Endothelial cell of hepatic sinusoid (primary cell): ENCODE measurements at regions not wholly inside any gene's neighbourhood (a gene's known extent, or its start where the extent isn't known, plus 50 kb on each side); places are given as distances from the start of the nearest gene placed in this dataset.
"Not testable (repeated sequence)": the region's sequence is repeated elsewhere in the genome, so short reads cannot be mapped to it uniquely, and the experiment has no call there.

Experiments used
- in situ Hi-C: cut with HindIII; loops from 2 replicates; pipeline ENCODE4 v1.10.0; 2017; ENCODE audit warnings: low sequenced_read_pairs

DNA sequence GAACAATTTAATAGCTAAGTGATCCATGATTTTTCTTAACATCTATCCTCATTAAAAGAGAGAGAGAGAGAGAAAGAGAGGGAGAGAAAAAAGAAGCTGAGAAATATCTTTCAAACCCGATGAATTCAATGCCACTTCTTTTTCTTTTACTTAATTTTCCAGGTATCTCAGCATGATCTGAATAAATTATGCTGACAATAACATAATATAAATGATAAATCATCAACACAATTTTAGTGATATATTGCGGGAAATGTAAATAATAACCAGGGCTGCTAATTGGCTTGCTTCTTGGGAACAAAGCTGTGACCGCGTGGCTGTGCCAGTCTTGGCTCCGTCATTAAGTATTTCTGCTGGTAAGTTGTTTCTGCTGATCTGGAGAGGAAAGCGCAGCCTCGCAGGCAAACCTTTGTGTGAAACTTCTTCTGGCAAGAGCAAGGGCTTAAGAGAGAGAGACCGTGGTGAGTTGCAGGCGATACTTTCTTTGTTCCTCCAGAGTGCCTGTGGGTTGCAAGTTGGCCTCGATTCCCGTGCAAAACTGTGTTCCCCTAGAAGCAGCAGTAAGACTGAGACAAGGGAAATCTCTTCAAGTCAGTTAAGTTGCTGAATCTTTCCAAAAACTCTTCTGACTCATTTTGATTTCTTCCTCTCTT lies 489.1 kb upstream of the TSHZ3 start:
- in situ Hi-C loops: no loop called here

DNA sequence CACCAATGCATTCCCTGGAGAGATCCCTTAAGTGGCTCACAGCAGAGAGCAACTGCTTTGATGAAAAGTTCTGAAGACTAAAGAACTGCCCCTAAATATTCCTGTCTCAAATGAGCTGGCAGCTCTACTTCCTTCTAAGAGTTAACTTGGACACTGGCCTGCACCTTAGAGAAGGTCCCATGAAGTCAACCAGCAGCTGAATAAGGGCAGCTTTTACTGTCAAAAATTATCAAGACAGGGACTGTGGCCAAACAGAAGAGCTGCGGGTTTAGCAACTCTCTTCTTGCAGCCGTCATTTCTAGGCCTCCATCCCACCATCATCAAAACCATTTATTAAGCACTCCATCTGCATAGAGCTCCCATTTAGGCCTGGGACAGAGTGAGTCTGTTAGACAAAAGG lies 491.1 kb upstream of the TSHZ3 start:
- in situ Hi-C loops: no loop called here

DNA sequence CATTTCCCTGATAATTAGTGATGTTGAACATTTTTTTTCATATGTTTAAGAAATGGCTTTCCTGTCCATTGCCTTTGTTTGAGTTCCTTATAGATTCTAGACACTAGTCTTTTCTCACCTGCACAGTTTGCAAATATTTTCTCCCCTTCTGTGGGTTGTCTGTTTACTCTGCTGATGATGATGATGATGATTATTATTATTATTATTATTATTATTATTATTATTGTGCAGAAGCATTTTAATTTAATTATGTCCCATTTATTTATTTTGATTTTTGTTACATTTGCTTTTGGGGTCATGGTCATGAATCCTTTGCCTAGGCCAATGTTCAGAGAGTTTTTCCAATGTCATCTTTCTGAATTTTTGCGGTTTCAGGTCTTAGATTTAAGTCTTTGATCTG lies 492.5 kb upstream of the TSHZ3 start:
- in situ Hi-C loops: no loop called here

DNA sequence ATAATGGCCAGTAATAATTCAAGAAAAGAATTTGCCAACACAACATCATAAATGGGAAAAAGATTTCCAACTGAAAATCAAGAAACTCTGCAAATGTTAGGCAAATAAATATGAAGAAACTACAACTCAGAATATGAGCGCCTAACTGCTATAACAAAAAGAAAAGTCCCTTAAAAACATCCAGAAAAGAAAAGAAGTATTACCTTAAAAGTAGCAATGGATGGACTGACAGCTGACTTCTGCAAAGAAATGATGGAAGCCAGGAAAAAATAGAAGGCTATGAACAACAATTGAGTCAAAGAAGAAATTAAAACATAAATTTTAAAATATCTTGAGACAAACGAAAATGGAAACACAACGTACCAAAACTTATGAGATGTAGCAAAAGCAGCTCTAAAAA lies 482.3 kb upstream of the ZNF507 start:
- in situ Hi-C loops: loop anchor here (5.0 kb wide), 1 partner anchor 61 kb away; no protein-coding TSS in a partner anchor

DNA sequence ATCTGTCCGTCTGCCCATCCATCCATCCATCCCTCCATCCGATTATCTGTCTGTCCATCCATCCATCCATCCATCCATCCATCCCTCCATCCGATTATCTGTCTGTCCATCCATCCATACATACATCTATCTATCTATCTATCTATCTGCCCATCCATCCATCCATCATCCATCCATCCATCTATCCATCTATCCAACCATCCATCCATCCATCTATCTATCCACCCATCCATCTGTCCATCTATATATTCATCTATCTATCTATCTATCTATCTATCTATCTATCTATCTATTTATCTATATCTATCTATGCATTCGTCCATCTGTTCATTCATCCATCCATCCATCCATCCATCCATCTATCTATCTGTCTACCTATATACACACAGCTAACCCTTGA lies 471.1 kb upstream of the ZNF507 start:
- in situ Hi-C loops: no loop called here

DNA sequence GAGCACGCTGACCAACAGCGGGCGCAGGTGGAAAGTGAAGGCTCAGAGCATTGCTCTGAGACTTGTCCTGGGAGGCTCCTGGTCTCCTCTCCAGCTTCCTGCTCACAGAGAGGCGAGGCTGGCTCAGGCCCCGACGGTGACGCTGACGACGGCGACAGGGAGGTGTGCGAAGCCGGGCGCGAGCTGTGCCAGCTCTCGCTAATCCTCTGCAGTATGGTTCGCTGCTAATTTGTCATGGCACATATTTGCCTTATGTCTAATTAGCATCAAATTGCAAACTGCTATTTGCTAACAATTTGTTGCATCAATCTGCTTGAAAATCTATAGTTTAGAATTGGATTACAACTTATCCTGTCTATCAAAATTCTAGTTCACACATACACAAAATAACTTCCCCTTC lies 469.8 kb upstream of the ZNF507 start:
- in situ Hi-C loops: no loop called here

DNA sequence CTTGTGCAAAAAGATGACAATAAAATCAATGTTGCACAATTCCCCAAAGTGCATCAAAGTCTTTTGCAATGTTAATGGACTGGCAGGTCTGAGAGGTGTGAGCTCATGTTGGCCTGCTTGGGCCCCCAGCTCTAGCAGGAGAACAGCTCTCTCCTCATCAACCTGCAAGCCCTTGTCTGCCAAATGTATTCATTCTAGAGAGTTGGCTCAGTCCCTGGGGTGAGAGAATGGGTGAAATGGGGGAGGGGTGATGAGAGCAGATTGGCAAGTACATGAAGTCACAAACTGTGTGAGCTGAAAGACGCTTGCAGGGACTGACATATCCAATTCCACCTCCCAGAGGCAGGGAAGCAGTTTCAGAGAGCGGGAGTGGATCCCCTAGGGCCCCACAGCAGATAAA lies 465.1 kb upstream of the ZNF507 start:
- in situ Hi-C loops: no loop called here

DNA sequence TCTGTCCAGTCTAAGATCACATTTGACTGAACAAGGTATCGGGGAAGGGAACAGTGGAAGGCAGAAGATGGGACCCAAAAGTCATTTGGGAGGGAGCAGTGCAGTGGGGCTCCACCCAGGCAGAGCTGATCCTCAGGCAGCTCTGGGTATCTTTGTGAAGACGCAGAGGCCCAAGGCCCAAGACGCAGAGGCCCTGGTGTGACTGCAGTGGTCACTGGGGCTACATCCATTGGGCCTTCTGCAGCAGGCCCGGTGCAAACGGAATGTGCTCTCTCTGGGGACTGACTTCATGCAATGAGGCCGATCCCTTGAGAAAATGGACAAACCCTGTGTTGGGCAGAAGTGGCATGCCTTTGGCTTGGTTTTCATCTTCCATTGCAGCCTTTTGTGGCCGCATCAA lies 463.4 kb upstream of the ZNF507 start:
- in situ Hi-C loops: no loop called here

DNA sequence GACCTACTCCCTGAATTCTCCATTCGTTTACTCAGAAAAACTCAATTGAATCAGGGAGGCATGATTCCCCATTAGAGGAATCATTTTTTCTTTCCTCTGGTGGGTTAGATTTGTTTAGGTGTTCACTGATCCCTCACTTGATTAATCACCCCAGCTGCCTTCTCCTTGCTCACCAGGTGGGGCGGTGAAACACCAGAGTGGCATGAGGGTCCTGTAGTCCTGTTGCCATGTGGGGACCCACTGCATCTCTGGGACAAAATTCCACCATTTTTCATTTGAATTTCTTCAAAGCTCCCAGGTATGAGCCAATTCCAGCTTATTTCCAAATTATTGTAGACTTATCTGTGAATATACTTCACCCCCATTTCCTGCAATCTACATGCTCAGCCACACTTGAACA lies 462.7 kb upstream of the ZNF507 start:
- in situ Hi-C loops: no loop called here

DNA sequence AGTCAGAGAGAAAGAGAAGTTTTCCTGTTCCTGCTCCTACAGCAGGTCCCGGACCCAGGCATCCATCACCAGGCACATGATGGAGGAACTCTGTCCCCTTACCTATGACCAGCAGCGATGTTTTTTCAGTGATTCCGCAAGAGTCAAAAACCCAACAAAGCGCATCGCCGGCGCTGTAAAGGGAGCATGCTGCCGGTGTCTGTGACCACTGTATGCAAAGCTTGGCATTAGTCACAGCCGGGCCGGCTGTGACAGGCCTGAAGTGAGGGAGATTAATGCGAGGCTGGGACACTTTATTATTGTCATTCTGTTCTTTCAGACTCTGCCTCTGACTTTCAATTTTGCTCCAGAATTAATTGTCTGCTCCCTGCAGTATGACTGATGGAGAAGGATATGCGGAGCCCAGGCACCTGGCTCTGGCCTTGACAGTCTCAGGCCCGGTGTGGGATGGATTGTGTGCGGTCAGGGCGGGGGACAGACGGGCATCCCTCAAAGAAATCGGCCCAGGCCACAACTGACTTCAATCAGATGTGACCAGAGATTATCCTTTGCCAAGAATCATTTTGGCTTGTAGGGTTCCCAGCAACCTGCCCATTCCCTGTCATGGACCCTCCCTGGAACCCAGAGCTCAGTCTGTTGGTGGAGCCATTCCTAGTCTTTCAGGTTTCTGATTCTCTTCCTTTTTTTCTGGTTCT lies 462.0 kb upstream of the ZNF507 start:
- in situ Hi-C loops: no loop called here

DNA sequence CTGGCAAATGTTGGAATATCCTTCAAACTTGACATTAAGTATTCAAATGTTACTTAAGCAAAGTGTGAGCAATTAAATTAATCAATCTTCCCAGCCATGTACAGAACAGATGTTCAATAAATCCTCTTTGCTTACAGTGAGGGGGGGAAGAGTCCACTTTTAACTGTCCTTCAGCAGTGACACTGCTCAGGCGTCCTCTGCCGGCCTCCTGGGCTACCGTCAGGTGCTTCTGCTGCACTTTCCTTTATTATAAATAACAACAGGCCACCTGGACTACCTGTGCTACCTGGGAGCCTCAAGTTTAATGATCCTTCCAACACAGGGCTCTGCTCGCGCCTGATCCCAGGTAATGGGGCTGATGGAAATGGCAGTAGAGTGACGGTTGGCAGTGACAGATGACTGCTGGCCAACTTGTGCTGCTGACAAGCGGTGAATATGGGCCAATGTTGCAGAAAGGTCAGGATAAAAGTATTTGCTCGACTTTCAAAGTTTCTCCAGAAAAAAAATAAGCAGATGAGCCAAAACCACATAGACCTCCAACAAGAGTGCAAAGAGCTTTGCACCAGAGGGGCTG lies 460.0 kb upstream of the ZNF507 start:
- in situ Hi-C loops: no loop called here

DNA sequence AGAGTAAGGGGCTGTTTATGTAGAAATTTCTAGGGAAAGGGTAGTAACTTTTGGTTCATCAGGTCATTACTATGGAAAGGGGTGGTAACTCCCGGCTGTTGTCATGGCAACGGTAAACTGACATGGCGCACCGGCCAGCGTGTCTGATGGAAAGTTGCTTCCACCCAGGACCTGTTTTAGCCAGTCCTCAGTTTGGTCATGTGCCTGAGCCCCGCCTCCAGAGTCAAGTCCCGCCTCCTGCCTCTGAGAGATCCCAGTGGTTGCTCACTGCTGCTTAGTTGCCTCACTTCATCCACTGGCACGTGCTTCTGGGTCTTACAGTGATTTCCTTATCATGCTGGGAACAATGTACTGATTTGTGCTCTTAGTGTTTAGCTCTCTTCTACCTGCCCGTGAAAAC lies 455.2 kb upstream of the ZNF507 start:
- in situ Hi-C loops: no loop called here

DNA sequence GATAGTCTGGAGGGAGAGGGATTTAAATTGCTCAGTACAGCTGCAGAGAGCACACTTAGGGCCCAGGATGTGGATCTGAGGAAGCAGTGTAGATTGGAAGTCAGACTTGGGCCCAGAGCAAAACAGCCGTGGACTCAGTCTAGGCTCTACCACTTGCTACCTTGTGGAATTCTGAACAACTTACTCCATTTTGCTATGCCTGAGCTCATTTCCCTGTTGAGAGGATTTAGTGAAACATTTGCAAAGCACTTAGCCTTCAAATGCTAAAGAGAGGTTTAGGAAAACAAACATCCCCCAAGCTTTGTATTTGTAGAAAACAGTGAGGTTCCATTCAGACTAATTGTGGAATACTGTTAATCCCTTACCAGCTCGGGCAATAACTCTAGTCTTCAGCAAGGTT lies 453.4 kb upstream of the ZNF507 start:
- in situ Hi-C loops: no loop called here

DNA sequence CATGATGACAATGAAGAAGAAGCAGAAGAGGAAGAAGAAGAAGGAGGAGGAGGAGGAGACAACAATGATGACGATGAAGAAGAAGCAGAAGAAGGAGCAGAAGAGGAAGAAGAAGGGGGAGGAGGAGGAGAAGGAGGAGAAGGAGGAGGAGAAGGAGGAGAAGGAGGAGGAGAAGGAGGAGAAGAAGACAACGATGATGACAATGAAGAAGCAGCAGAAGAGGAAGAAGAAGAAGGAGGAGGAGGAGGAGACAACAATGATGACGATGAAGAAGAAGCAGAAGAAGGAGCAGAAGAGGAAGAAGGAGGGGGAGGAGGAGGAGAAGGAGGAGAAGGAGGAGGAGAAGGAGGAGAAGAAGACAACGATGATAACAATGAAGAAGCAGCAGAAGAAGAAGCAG lies 451.9 kb upstream of the ZNF507 start:
- in situ Hi-C loops: not testable (repeated sequence)

DNA sequence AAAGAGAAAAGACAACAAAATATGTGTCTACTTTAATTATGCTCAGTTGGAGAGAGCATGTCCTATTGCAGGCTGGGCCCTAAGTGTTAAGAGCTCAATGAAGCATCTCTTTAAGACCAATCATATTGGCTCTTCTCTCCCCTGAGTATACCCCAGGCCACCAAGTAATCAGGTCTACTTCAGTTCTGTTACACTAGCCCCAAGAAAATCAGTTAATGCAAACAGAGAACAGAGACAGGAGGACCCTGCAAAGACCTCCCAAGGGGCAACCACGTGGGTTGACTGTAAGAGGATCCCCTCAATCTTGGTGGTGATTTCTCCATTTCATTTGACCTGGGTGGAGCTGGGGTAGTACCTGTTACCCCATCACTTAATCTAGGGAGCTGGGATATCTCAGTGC lies 451.0 kb upstream of the ZNF507 start:
- in situ Hi-C loops: no loop called here

DNA sequence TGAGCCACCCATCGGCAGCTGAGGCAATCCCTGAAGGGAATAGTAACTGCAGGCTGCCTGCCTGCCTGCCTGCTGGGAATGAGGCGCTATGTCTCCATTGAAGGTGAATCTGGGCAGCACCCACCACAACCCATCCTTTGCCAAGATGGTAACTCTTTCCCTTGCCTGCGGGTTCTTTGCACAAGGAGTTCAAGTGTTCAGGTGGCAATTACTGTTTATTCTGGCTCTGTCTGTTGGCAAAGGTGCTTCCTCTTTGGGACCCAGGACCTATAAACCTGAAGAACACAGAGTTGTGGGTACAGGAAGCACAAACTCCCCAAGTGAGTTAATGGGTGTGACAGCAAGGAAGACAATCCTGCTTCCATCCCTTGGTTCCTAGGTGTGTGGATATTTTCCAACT lies 448.1 kb upstream of the ZNF507 start:
- in situ Hi-C loops: no loop called here

DNA sequence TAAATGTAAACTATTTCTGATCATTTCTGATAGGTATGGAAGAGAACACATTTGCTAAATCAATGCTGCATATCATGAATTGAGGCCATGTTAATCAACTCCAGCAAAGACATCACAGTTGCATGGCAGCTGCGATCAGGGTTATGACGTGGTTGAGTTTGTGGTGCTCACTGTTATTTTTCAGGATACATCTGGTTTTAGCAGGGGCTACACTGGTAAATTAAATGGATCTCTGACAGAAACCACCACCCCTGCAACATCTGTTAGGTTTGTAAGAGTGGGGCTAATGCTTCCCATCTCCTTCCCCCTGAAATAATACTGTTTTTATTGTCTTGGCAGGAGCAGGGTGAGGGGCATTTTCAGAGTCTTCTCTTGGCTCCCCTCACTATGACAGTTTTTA lies 444.4 kb upstream of the ZNF507 start:
- in situ Hi-C loops: no loop called here

DNA sequence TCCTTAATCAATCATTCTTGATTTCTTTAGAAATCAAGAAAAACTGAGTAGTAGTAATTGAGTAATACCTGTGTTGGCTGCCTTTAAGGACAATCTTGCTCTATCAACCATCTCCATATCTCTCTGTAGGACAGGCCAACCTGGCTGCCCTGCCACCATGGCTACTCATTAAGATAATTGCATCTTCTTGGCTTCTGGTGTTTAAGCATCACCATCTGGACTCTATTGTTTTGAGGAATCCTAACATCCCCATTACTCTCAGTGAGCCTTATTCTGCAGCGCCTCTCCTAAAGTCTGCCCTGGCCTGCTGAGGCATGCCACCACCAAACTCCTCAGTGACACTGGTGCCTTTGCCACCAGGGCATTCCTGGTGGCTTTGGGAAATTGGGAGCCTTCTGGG lies 442.6 kb upstream of the ZNF507 start:
- in situ Hi-C loops: no loop called here

DNA sequence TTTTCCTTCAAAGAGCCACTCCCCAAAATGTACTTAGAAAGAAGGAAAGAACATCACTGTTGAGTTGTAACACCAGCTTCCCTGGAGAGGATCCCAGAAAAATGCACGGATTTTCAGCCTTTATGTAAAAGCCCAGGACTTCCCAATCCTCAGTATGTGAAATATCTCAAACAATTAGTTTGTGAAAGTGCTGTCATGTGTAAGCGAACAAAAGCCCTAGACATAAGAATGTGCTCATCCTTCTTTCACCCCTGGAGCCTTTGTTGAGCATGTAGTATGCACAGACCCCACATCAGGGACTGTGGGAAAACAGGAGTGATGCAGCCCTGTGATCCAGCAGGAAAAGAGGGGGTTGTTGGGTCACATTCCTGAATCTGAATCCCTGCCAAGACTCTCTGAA lies 441.4 kb upstream of the ZNF507 start:
- in situ Hi-C loops: no loop called here

DNA sequence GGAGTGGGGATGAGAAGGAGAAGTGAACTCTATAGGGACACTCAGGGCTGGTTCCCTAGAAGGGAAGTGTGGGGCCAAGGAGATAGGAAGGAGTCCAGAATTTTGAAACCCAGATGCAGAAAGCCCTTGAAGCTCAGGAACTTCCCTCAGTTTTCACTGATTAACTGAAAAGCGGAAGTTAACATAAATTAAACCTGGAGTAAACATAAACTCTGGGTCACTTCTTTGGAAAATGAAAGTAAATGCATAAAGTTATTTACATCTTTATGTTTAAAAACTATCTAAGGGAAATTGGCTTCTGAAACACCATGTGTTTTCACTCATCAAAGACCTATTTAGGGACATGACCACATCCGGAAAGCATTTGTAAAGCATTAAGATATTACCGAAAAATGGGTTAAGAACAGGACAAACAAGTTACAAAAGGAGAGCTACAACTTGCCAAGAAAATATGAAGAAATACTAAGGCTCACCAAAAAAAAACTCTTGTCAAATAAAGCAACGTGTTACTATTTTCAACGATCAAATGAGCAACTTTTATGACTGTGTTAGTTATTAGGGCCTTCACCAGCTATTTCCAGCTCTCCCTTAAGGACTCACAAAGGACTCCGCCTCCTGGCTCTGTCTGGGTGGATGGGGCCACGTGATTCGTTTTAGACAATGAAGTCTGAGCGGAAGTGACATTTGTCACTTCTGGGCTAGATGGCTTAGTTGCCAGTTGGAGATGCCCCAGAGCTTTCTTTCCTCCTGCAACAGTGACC lies 439.1 kb upstream of the ZNF507 start:
- in situ Hi-C loops: no loop called here

DNA sequence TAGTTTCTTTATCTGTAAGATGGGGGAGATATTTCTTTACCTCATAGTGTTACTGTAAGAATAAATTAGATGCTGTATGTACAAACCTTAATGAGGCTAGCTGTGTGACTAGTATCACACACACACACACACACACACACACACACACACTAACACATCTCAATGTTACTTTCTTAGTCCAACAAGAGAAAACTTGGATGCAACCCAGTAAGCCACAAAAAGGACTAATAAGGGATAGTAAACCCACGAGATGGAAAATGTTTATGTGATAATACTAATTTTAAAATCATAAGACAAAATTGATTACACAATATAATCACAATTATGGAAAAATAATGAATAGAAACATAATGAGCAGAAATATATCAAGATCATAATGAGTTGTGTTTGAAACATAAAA lies 437.7 kb upstream of the ZNF507 start:
- in situ Hi-C loops: no loop called here

DNA sequence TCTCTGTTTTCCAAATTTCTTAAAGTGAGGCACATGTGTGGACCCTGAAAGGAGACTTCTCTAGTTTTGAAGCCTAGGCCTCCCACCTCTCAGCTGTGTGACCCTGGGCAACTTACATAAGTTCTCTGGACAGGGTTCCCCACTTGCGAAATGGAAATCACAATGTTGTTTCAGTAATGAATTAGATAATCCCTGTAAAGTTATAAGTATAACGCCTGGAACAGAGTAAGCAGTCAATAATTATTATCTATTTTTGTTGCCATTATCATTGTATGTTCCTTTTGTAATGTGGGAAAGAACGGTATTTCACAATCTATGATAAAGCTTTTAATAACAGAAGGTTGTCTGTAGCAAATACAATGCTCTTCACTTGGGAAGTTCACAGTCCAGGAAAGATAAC lies 437.3 kb upstream of the ZNF507 start:
- in situ Hi-C loops: no loop called here
